H9 (cell line): ENCODE measurements at regions not wholly inside any gene's neighbourhood (a gene's known extent, or its start where the extent isn't known, plus 50 kb on each side); places are given as distances from the start of the nearest gene placed in this dataset.

Experiments used
- DNase-seq: peaks from one replicate; pipeline ENCODE4 v3.0.0-alpha.2; 2017
- H2AFZ ChIP-seq: one replicate; pipeline ENCODE4 v1.6.1; 2013; ENCODE audit warnings: mild to moderate bottlenecking, low read length, control low read depth, moderate library complexity
- H2AK5ac ChIP-seq: 2 replicates; pipeline ENCODE4 v1.6.1; 2013; ENCODE audit warnings: low read length, control low read depth, mixed read lengths; ENCODE audit not compliant: insufficient read length
- H2BK120ac ChIP-seq: one replicate; pipeline ENCODE4 v1.6.1; 2013; ENCODE audit warnings: low read depth, mild to moderate bottlenecking, low read length, control low read depth, inconsistent platforms; ENCODE audit not compliant: poor library complexity, severe bottlenecking
- H2BK12ac ChIP-seq: 2 replicates; pipeline ENCODE4 v1.6.1; 2013; ENCODE audit warnings: low read length, control low read depth, mixed read lengths, low read depth; ENCODE audit not compliant: insufficient read length
- H2BK15ac ChIP-seq: 2 replicates; pipeline ENCODE4 v1.6.1; 2013; ENCODE audit warnings: low read depth, low read length, control low read depth
- H2BK20ac ChIP-seq: one replicate; pipeline ENCODE4 v1.6.1; 2013; ENCODE audit warnings: low read depth, mild to moderate bottlenecking, low read length, control low read depth, inconsistent platforms; ENCODE audit not compliant: poor library complexity, severe bottlenecking
- H2BK5ac ChIP-seq: 2 replicates; pipeline ENCODE4 v1.6.1; 2013; ENCODE audit warnings: low read length, control low read depth, mixed read lengths; ENCODE audit not compliant: insufficient read length
- H3K14ac ChIP-seq: 2 replicates; pipeline ENCODE4 v1.6.1; 2013; ENCODE audit warnings: low read length, control low read depth; ENCODE audit not compliant: insufficient read depth
- H3K18ac ChIP-seq: 2 replicates; pipeline ENCODE4 v1.6.1; 2013; ENCODE audit warnings: low read depth, mild to moderate bottlenecking, mixed read lengths, low read length, control low read depth; ENCODE audit not compliant: insufficient read length
- H3K23ac ChIP-seq: 2 replicates; pipeline ENCODE4 v1.6.1; 2013; ENCODE audit warnings: low read length, control low read depth, mixed read lengths, low read depth; ENCODE audit not compliant: insufficient read length
- H3K23me2 ChIP-seq: 2 replicates; pipeline ENCODE4 v1.6.1; 2013; ENCODE audit warnings: low read depth, mild to moderate bottlenecking, mixed read lengths, low read length, control low read depth; ENCODE audit not compliant: insufficient read length, poor library complexity, severe bottlenecking
- H3K27ac ChIP-seq: 2 replicates; pipeline ENCODE4 v1.5.1; 2013; ENCODE audit warnings: low read length, control low read depth, mixed read lengths, low read depth; ENCODE audit not compliant: insufficient read length
- H3K27me3 ChIP-seq: 2 replicates; pipeline ENCODE4 v1.6.1; 2013; ENCODE audit warnings: low read length, control low read depth, inconsistent platforms; ENCODE audit not compliant: insufficient read depth
- H3K4ac ChIP-seq: 2 replicates; pipeline ENCODE4 v1.6.1; 2013; ENCODE audit warnings: low read depth, mild to moderate bottlenecking, control low read depth, inconsistent platforms, low read length, moderate library complexity
- H3K4me1 ChIP-seq: 2 replicates; pipeline ENCODE4 v1.6.1; 2013; ENCODE audit warnings: low read length, control low read depth, inconsistent platforms; ENCODE audit not compliant: insufficient read depth
- H3K4me2 ChIP-seq: 2 replicates; pipeline ENCODE4 v1.6.1; 2013; ENCODE audit warnings: low read length, control low read depth, mixed read lengths; ENCODE audit not compliant: insufficient read length, insufficient read depth
- H3K56ac ChIP-seq: 2 replicates; pipeline ENCODE4 v1.6.1; 2013; ENCODE audit warnings: low read depth, mild to moderate bottlenecking, mixed read lengths, low read length, control low read depth; ENCODE audit not compliant: insufficient read length
- H3K79me1 ChIP-seq: 2 replicates; pipeline ENCODE4 v1.6.1; 2013; ENCODE audit warnings: low read depth, mild to moderate bottlenecking, moderate library complexity, low read length, control low read depth, inconsistent platforms; ENCODE audit not compliant: insufficient read depth, poor library complexity, severe bottlenecking
- H3K79me2 ChIP-seq: 2 replicates; pipeline ENCODE4 v1.6.1; 2013; ENCODE audit warnings: low read length, control low read depth, inconsistent platforms; ENCODE audit not compliant: insufficient read depth
- H3K9ac ChIP-seq: 2 replicates; pipeline ENCODE4 v1.6.1; 2013; ENCODE audit warnings: low read length, control low read depth, mixed read lengths; ENCODE audit not compliant: insufficient read length; ENCODE audit errors: extremely low read depth
- H3K9me3 ChIP-seq: one replicate; pipeline ENCODE4 v1.6.1; 2013; ENCODE audit warnings: low read depth, low read length, inconsistent platforms; ENCODE audit not compliant: control insufficient read depth
- H3T11ph ChIP-seq: one replicate; pipeline ENCODE4 v1.6.1; 2013; ENCODE audit warnings: mild to moderate bottlenecking, low read length, control low read depth, inconsistent platforms
- H4K20me1 ChIP-seq: one replicate; pipeline ENCODE4 v1.6.1; 2013; ENCODE audit not compliant: control insufficient read depth, insufficient read length, insufficient read depth
- H4K5ac ChIP-seq: 2 replicates; pipeline ENCODE4 v1.6.1; 2013; ENCODE audit warnings: low read depth, mild to moderate bottlenecking, mixed read lengths, low read length, control low read depth; ENCODE audit not compliant: insufficient read length
- H4K8ac ChIP-seq: replicated peaks from 2 replicates; pipeline ENCODE4 v1.6.1; 2013; ENCODE audit warnings: low read length, control low read depth, mixed read lengths, low read depth; ENCODE audit not compliant: insufficient read length
- H4K91ac ChIP-seq: 2 replicates; pipeline ENCODE4 v1.6.1; 2013; ENCODE audit warnings: low read depth, mild to moderate bottlenecking, moderate library complexity, mixed read lengths, low read length, control low read depth; ENCODE audit not compliant: insufficient read length
- H3K27ac Mint-ChIP-seq, 3 experiments: 2 replicates in 2 of 3; 3 replicates in 1 of 3; pipeline ENCODE4 v1.8.0; 2020 to 2021; ENCODE audit warnings: mixed read lengths in 3 of 3, mild to moderate bottlenecking in 1 of 3, moderate library complexity in 1 of 3
- H3K27me3 Mint-ChIP-seq: 2 replicates; pipeline ENCODE4 v1.8.0; 2021; ENCODE audit warnings: low read depth, mild to moderate bottlenecking, moderate library complexity, mixed read lengths
- H3K36me3 Mint-ChIP-seq, 3 experiments: 2 replicates in 2 of 3; 3 replicates in 1 of 3; pipeline ENCODE4 v1.8.0; 2020 to 2021; ENCODE audit warnings: low read depth in 3 of 3, mixed read lengths in 3 of 3; ENCODE audit not compliant: insufficient read depth in 1 of 3
- H3K4me1 Mint-ChIP-seq, 2 experiments: 2 replicates each; pipeline ENCODE4 v1.8.0; 2020; ENCODE audit warnings: mixed read lengths in 2 of 2
- H3K4me3 Mint-ChIP-seq, 2 experiments: 2 replicates in 1 of 2; 3 replicates in 1 of 2; pipeline ENCODE4 v1.8.0; 2020 to 2021; ENCODE audit warnings: mild to moderate bottlenecking in 2 of 2, mixed read lengths in 2 of 2, moderate library complexity in 1 of 2
- H3K9me3 Mint-ChIP-seq, 2 experiments: 2 replicates in 1 of 2; 3 replicates in 1 of 2; pipeline ENCODE4 v1.8.0; 2020; ENCODE audit warnings: mild to moderate bottlenecking in 2 of 2, mixed read lengths in 2 of 2, moderate library complexity in 1 of 2
- CTCF ChIP-seq: fragments of 200-600 bp; sonication (generic); conservative IDR thresholded peaks from 3 replicates; pipeline ENCODE4 v1.8.0; 2021; ENCODE audit warnings: antibody characterized with exemption, mild to moderate bottlenecking
- WGBS: extraction: QIAGEN DNeasy Blood & Tissue Kit; methylation state at CpG from one replicate; pipeline ENCODE4 v1.1.7; 2013; ENCODE audit warnings: missing lambda C conversion rate, low lambda C conversion rate, mixed read lengths; ENCODE audit not compliant: insufficient read length; ENCODE audit errors: extremely low coverage; 5-methylcytosine and 5-hydroxymethylcytosine counted together

GRCh38 chr5:164540174-164540573, 1034.8 kb downstream of the MAT2B start:
- no peak for DNase-seq
- no peak overlapping the region for H4K5ac ChIP-seq
- H3K18ac ChIP-seq = no peak overlapping the region
- H3K27me3 Mint-ChIP-seq = no peaks in the 10 kb centered on the region
- no peak overlapping the region for H3K4me3 Mint-ChIP-seq
- no peak overlapping the region for H2BK20ac ChIP-seq
- H3K9me3 ChIP-seq = no peaks in the 10 kb centered on the region
- H2BK15ac ChIP-seq = no peak overlapping the region
- no peak overlapping the region for H3K9ac ChIP-seq
- no peak overlapping the region for H3K27ac ChIP-seq
- no peaks in the 10 kb centered on the region for H4K20me1 ChIP-seq
- no peak overlapping the region for H3K23ac ChIP-seq
- no peaks in the 10 kb centered on the region for H3K4me1 ChIP-seq
- H3K9me3 Mint-ChIP-seq = peaks cover 0 to 9% of the 10 kb centered on the region in 2 experiments; a peak in 3 of 5 replicates
- H3K23me2 ChIP-seq = no peaks in the 10 kb centered on the region
- H2AFZ ChIP-seq = no peak overlapping the region
- H3T11ph ChIP-seq = no peak overlapping the region
- H2AK5ac ChIP-seq = no peak overlapping the region
- no CpG with 5 or more reads among the region's 2 CpGs for whole genome bisulfite sequencing
- no peak for TF ChIP-seq CTCF
- no peak overlapping the region for H2BK120ac ChIP-seq
- no peak overlapping the region for H4K8ac ChIP-seq
- no peak overlapping the region for H4K91ac ChIP-seq
- H2BK12ac ChIP-seq = no peak overlapping the region
- H3K56ac ChIP-seq = no peak overlapping the region
- H3K27me3 ChIP-seq = no peaks in the 10 kb centered on the region
- H3K79me2 ChIP-seq = no peaks in the 10 kb centered on the region
- H3K4me1 Mint-ChIP-seq = no peaks in the 10 kb centered on the region
- no peak overlapping the region for H3K4ac ChIP-seq
- H3K36me3 Mint-ChIP-seq = no peaks in the 10 kb centered on the region
- no peaks in the 10 kb centered on the region for H3K79me1 ChIP-seq
- H3K27ac Mint-ChIP-seq = no peak overlapping the region
- no peak overlapping the region for H3K4me2 ChIP-seq
- no peak overlapping the region for H3K14ac ChIP-seq
- no peak overlapping the region for H2BK5ac ChIP-seq
